8988T (cell line): ENCODE measurements at regions not wholly inside any gene's neighbourhood (a gene's known extent, or its start where the extent isn't known, plus 50 kb on each side); places are given as distances from the start of the nearest gene placed in this dataset.

Experiments used
- DNase-seq: peaks from one replicate; pipeline ENCODE4 v3.0.0; 2011

- no peak for DNase-seq
These were observed 81.5 kb upstream of the NHSL1 start for GRCh38 chr6:138580801-138581200.

- DNase-seq = no peak
These were observed 83.3 kb upstream of the NHSL1 start for GRCh38 chr6:138582573-138582972.

- DNase-seq = no peak
These were observed 87.3 kb upstream of the NHSL1 start for GRCh38 chr6:138586638-138587037.

DNA sequence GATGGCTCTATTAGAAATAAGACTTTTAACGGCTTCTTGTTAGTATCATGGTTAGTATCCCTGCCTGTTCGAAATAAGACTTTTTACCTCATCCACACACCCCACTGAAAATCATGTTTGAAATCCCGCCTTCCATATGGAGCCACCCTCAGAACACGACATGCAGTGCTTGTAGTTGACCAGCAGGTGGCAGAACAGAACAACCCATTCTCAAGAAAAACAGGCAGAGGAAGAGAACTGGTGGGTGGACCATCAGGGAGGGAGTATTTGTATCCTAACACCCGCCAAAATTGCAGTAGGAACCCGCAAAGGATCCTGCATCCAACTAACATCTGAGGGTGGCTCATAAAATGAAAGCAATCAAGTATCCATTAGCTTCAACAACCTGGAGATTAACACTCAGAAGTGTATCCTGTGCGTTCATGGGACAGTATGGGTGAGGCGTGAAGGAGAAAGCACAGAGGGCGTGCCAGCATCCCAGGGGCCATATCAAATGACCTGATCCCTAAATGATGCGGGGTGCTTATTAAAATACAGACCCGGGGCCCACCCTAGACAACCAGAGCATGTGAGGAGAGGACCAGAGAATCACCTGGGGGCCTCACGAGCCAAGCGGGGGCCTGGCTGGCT is 89.6 kb upstream of the NHSL1 start:
- DNase-seq = peak; percentile 39

GRCh38 chr6:138590796-138591709 is 91.8 kb upstream of the NHSL1 start:
- DNase-seq = peak; percentile 37

DNA sequence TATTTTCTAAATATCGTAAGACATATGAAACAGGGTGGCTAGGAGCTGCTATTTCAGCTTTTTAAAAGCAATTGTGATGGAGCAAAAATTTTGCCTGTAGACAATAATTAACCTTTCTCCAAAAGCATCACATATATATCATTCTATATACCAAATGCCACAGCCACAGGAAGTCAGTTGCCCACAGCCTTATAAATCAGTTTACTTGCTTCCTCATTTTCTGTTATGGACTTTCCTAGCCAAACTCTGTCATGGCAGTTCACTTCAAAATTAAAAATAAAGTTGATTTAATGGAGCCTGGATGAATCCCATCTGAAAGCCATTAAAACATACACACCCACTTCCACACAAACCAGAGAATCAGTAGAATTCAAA is 93.4 kb upstream of the NHSL1 start:
- DNase-seq = no peak

GRCh38 chr6:138593124-138593877 is 94.0 kb upstream of the NHSL1 start:
- DNase-seq = peak; percentile 40

DNA sequence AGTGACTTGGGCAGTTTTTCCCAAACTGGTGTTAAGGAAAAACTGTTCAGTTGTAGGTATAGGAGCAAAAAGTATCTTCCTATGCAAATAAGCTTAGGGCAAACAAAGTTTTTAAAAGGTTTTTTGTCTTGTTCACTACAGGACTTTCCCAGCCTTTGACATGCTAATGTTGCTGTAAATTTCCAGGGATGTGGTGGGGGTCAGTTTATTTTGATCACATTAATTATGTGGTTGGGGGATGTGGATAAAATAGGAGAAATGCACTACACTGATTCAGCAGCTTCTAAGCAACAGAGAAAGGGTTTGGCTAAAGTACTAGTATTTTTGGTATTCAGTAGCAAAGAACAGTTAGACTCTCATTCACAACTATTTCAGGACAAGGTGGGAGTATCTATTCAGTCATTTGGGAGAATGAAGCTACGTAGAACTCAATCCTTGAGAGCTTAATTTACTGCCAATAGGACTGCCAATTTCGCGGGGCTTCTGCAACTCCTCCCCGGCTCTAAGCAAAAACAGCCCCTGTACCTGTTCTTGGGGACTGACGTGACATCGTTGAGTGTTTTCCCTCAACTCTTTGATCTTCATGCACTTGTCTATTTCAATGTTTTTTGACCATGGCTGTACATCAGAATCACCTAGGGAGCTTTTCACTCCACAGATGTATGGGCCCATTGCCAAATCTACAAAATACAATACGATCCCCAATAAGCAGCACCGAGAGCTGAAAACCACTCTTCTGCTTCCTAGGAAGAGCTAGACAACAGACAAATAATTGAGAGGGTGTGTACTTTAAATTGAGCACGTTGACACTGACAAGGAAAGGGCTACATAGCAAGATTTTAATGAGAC is 94.8 kb upstream of the NHSL1 start:
- no peak for DNase-seq

DNA sequence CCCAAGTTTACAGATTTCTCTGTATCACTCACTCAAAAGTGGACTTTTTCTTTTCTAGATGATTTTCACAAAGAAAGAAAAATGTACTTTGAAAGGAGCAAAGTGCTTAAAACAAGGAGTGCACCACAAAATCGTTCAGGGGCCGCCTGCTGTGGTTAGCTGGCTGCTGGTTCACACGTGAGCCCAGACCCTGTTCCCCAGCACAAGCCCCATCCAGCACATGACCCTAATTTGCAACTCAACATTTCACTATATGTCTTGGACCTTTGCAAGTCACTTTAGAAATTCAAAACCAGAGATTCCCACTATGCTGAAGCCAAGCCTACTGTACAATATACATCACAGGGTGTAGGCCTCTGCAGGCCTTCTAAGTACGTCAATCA is 95.5 kb upstream of the NHSL1 start:
- no peak for DNase-seq

- DNase-seq = no peak
These were observed 96.8 kb upstream of the NHSL1 start for GRCh38 chr6:138596126-138596525.

- DNase-seq = no peak
These were observed 97.3 kb upstream of the NHSL1 start for GRCh38 chr6:138596591-138596990.

GRCh38 chr6:138597336-138597735 is 98.0 kb upstream of the NHSL1 start:
- DNase-seq = no peak

- DNase-seq = no peak
These were observed 99.4 kb upstream of the NHSL1 start for GRCh38 chr6:138598562-138599173.

- DNase-seq = no peak
These were observed 101.0 kb upstream of the NHSL1 start for GRCh38 chr6:138600261-138600660.

DNA sequence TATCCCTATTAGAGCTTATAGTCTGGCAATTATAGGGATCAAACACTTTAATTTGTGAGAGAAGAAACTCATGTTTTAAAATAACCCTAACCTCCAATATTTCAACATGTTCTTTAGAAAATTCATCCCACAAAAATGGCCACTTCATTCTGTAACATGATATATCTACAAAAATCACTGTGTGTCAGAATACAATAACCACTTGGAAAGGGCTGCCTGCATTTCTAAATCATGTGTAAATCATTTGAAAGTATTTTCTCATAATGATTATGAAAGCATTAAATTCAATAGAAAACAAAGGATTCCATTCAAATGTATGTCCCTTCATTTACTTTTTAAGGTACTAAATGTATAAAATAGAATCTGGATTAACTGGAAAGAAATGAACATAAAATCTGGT is 101.4 kb upstream of the NHSL1 start:
- no peak for DNase-seq

DNA sequence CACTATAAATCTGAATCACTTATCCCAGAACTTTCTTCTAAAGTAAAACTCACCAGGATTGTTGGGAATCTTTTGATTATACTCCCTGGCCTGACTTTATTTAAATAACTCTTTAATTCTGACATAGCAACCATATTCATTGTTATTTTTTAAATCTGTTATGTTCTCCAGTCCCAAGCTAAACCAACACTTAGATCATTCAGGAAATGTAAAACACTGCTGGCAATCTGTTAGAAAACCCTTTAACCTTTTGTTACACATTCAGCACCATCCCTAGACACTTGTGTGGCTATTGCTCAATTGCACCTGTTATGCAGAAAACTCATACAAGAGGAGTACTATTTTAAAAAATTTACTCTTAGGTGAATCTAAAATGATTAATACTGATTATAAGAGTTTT is 101.8 kb upstream of the NHSL1 start:
- no peak for DNase-seq

GRCh38 chr6:138605958-138606357 is 106.7 kb upstream of the NHSL1 start:
- DNase-seq = no peak

- no peak for DNase-seq
These were observed 108.5 kb upstream of the NHSL1 start for GRCh38 chr6:138607478-138608433.

DNA sequence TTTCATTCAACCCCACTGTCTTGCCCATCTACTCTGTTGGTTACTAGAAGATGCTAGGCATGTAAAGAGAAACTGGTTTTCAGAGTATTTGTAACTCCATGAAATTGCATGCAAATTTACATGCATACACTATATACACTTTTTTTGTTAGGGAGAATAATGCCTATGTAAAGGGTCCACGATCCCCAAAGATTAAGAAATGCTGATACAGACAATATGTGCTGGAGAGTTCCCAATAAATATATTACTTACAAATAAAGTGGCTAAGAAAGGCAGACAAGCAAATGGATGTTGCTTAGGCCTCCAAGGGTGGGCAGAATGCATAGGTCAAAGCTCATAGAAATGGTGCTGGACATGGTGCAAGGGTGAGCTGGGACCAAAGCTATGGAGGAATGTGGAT is 109.6 kb upstream of the NHSL1 start:
- DNase-seq = no peak

DNA sequence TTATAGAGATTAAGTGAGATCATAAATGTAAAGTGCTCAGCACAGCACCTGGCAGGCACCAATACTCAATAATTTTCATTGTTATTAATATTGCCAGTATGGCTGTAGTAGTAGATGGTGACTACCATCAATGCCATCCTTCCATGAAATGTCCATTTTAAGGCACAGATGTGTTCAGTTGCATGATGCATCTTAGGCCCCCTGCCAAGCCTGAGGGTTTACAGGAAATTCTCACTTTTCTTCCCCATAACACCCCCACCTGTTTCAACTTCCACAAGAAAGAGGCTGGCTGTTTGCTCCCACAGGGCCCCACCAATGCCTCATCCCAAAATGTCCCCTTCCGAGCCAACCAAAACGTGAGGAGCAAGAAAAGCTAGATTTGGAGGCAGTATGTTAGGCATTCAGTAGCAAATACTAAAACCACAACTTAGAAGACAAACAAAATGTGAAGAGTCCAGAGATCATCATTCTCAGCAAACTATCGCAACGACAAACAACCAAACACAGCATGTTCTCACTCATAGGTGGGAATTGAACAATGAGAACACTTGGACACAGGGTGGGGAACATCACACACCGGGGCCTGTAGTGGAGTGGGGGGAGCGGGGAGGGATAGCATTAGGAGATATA is 110.6 kb upstream of the NHSL1 start:
- DNase-seq = no peak

- no peak for DNase-seq
These were observed 111.5 kb upstream of the NHSL1 start for GRCh38 chr6:138610816-138611215.
